H9 (cell line): ENCODE measurements at regions not wholly inside any gene's neighbourhood (a gene's known extent, or its start where the extent isn't known, plus 50 kb on each side); places are given as distances from the start of the nearest gene placed in this dataset.

ENCODE experiments used
- DNase-seq: peaks from one replicate; pipeline ENCODE4 v3.0.0-alpha.2; 2017
- H2AFZ ChIP-seq: one replicate; pipeline ENCODE4 v1.6.1; 2013; ENCODE audit warnings: mild to moderate bottlenecking, low read length, control low read depth, moderate library complexity
- H2AK5ac ChIP-seq: 2 replicates; pipeline ENCODE4 v1.6.1; 2013; ENCODE audit warnings: low read length, control low read depth, mixed read lengths; ENCODE audit not compliant: insufficient read length
- H2BK120ac ChIP-seq: one replicate; pipeline ENCODE4 v1.6.1; 2013; ENCODE audit warnings: low read depth, mild to moderate bottlenecking, low read length, control low read depth, inconsistent platforms; ENCODE audit not compliant: poor library complexity, severe bottlenecking
- H2BK12ac ChIP-seq: 2 replicates; pipeline ENCODE4 v1.6.1; 2013; ENCODE audit warnings: low read length, control low read depth, mixed read lengths, low read depth; ENCODE audit not compliant: insufficient read length
- H2BK15ac ChIP-seq: 2 replicates; pipeline ENCODE4 v1.6.1; 2013; ENCODE audit warnings: low read depth, low read length, control low read depth
- H2BK20ac ChIP-seq: one replicate; pipeline ENCODE4 v1.6.1; 2013; ENCODE audit warnings: low read depth, mild to moderate bottlenecking, low read length, control low read depth, inconsistent platforms; ENCODE audit not compliant: poor library complexity, severe bottlenecking
- H2BK5ac ChIP-seq: 2 replicates; pipeline ENCODE4 v1.6.1; 2013; ENCODE audit warnings: low read length, control low read depth, mixed read lengths; ENCODE audit not compliant: insufficient read length
- H3K14ac ChIP-seq: 2 replicates; pipeline ENCODE4 v1.6.1; 2013; ENCODE audit warnings: low read length, control low read depth; ENCODE audit not compliant: insufficient read depth
- H3K18ac ChIP-seq: 2 replicates; pipeline ENCODE4 v1.6.1; 2013; ENCODE audit warnings: low read depth, mild to moderate bottlenecking, mixed read lengths, low read length, control low read depth; ENCODE audit not compliant: insufficient read length
- H3K23ac ChIP-seq: 2 replicates; pipeline ENCODE4 v1.6.1; 2013; ENCODE audit warnings: low read length, control low read depth, mixed read lengths, low read depth; ENCODE audit not compliant: insufficient read length
- H3K23me2 ChIP-seq: 2 replicates; pipeline ENCODE4 v1.6.1; 2013; ENCODE audit warnings: low read depth, mild to moderate bottlenecking, mixed read lengths, low read length, control low read depth; ENCODE audit not compliant: insufficient read length, poor library complexity, severe bottlenecking
- H3K27ac ChIP-seq: 2 replicates; pipeline ENCODE4 v1.5.1; 2013; ENCODE audit warnings: low read length, control low read depth, mixed read lengths, low read depth; ENCODE audit not compliant: insufficient read length
- H3K27me3 ChIP-seq: 2 replicates; pipeline ENCODE4 v1.6.1; 2013; ENCODE audit warnings: low read length, control low read depth, inconsistent platforms; ENCODE audit not compliant: insufficient read depth
- H3K4ac ChIP-seq: 2 replicates; pipeline ENCODE4 v1.6.1; 2013; ENCODE audit warnings: low read depth, mild to moderate bottlenecking, control low read depth, inconsistent platforms, low read length, moderate library complexity
- H3K4me1 ChIP-seq: 2 replicates; pipeline ENCODE4 v1.6.1; 2013; ENCODE audit warnings: low read length, control low read depth, inconsistent platforms; ENCODE audit not compliant: insufficient read depth
- H3K4me2 ChIP-seq: 2 replicates; pipeline ENCODE4 v1.6.1; 2013; ENCODE audit warnings: low read length, control low read depth, mixed read lengths; ENCODE audit not compliant: insufficient read length, insufficient read depth
- H3K56ac ChIP-seq: 2 replicates; pipeline ENCODE4 v1.6.1; 2013; ENCODE audit warnings: low read depth, mild to moderate bottlenecking, mixed read lengths, low read length, control low read depth; ENCODE audit not compliant: insufficient read length
- H3K79me1 ChIP-seq: 2 replicates; pipeline ENCODE4 v1.6.1; 2013; ENCODE audit warnings: low read depth, mild to moderate bottlenecking, moderate library complexity, low read length, control low read depth, inconsistent platforms; ENCODE audit not compliant: insufficient read depth, poor library complexity, severe bottlenecking
- H3K79me2 ChIP-seq: 2 replicates; pipeline ENCODE4 v1.6.1; 2013; ENCODE audit warnings: low read length, control low read depth, inconsistent platforms; ENCODE audit not compliant: insufficient read depth
- H3K9ac ChIP-seq: 2 replicates; pipeline ENCODE4 v1.6.1; 2013; ENCODE audit warnings: low read length, control low read depth, mixed read lengths; ENCODE audit not compliant: insufficient read length; ENCODE audit errors: extremely low read depth
- H3K9me3 ChIP-seq: one replicate; pipeline ENCODE4 v1.6.1; 2013; ENCODE audit warnings: low read depth, low read length, inconsistent platforms; ENCODE audit not compliant: control insufficient read depth
- H3T11ph ChIP-seq: one replicate; pipeline ENCODE4 v1.6.1; 2013; ENCODE audit warnings: mild to moderate bottlenecking, low read length, control low read depth, inconsistent platforms
- H4K20me1 ChIP-seq: one replicate; pipeline ENCODE4 v1.6.1; 2013; ENCODE audit not compliant: control insufficient read depth, insufficient read length, insufficient read depth
- H4K5ac ChIP-seq: 2 replicates; pipeline ENCODE4 v1.6.1; 2013; ENCODE audit warnings: low read depth, mild to moderate bottlenecking, mixed read lengths, low read length, control low read depth; ENCODE audit not compliant: insufficient read length
- H4K8ac ChIP-seq: replicated peaks from 2 replicates; pipeline ENCODE4 v1.6.1; 2013; ENCODE audit warnings: low read length, control low read depth, mixed read lengths, low read depth; ENCODE audit not compliant: insufficient read length
- H4K91ac ChIP-seq: 2 replicates; pipeline ENCODE4 v1.6.1; 2013; ENCODE audit warnings: low read depth, mild to moderate bottlenecking, moderate library complexity, mixed read lengths, low read length, control low read depth; ENCODE audit not compliant: insufficient read length
- H3K27ac Mint-ChIP-seq, 3 experiments: 2 replicates in 2 of 3; 3 replicates in 1 of 3; pipeline ENCODE4 v1.8.0; 2020 to 2021; ENCODE audit warnings: mixed read lengths in 3 of 3, mild to moderate bottlenecking in 1 of 3, moderate library complexity in 1 of 3
- H3K27me3 Mint-ChIP-seq: 2 replicates; pipeline ENCODE4 v1.8.0; 2021; ENCODE audit warnings: low read depth, mild to moderate bottlenecking, moderate library complexity, mixed read lengths
- H3K36me3 Mint-ChIP-seq, 3 experiments: 2 replicates in 2 of 3; 3 replicates in 1 of 3; pipeline ENCODE4 v1.8.0; 2020 to 2021; ENCODE audit warnings: low read depth in 3 of 3, mixed read lengths in 3 of 3; ENCODE audit not compliant: insufficient read depth in 1 of 3
- H3K4me1 Mint-ChIP-seq, 2 experiments: 2 replicates each; pipeline ENCODE4 v1.8.0; 2020; ENCODE audit warnings: mixed read lengths in 2 of 2
- H3K4me3 Mint-ChIP-seq, 2 experiments: 2 replicates in 1 of 2; 3 replicates in 1 of 2; pipeline ENCODE4 v1.8.0; 2020 to 2021; ENCODE audit warnings: mild to moderate bottlenecking in 2 of 2, mixed read lengths in 2 of 2, moderate library complexity in 1 of 2
- H3K9me3 Mint-ChIP-seq, 2 experiments: 2 replicates in 1 of 2; 3 replicates in 1 of 2; pipeline ENCODE4 v1.8.0; 2020; ENCODE audit warnings: mild to moderate bottlenecking in 2 of 2, mixed read lengths in 2 of 2, moderate library complexity in 1 of 2
- WGBS: extraction: QIAGEN DNeasy Blood & Tissue Kit; methylation state at CpG from one replicate; pipeline ENCODE4 v1.1.7; 2013; ENCODE audit warnings: missing lambda C conversion rate, low lambda C conversion rate, mixed read lengths; ENCODE audit not compliant: insufficient read length; ENCODE audit errors: extremely low coverage; 5-methylcytosine and 5-hydroxymethylcytosine counted together
- TF ChIP-seq, protein P1 (sequence below): fragments of 200-600 bp; sonication (generic); conservative IDR thresholded peaks from 3 replicates; pipeline ENCODE4 v1.8.0; 2021; ENCODE audit warnings: antibody characterized with exemption, mild to moderate bottlenecking

DNA sequence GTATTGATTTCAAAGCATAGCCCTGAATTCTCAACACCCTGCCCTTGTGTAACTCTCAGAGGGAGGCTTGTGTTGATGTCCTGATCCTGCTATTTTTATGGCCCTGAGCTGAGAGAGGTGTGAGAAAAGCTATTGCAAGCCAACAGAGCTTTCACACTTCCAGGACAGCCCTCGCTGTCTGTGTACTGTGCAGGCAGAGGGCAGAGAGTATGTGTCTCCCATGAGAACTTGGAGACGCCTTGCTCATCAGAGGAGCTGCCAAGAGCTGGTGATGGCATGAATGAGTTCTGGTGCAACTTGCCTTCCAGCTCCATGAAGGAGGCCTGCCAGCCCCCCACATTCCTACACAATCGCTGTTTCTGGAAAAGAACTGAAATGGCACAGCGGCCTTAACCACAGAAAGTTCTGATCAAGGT lies 144.1 kb upstream of the AJAP1 start:
- H3K27me3 Mint-ChIP-seq, result peaks cover 16% of the 10 kb centered on the region
- H3K36me3 Mint-ChIP-seq, result no peaks in the 10 kb centered on the region
- Histone ChIP-seq H3K27ac (no peak overlapping the region), H3K79me2 (no peaks in the 10 kb centered on the region), H3K9ac (no peak overlapping the region), H2AK5ac (no peak overlapping the region), H4K91ac (no peak overlapping the region), H4K20me1 (no peaks in the 10 kb centered on the region), H3K18ac (no peak overlapping the region), H3K9me3 (no peaks in the 10 kb centered on the region), H3K56ac (no peak overlapping the region), H2BK20ac (no peak overlapping the region), H3K4ac (no peak overlapping the region), H3K27me3 (no peaks in the 10 kb centered on the region), H2BK5ac (no peak overlapping the region), H2BK12ac (no peak overlapping the region), H3K23me2 (no peaks in the 10 kb centered on the region), H2BK120ac (no peak overlapping the region), H2AFZ (no peak overlapping the region), H3K79me1 (no peaks in the 10 kb centered on the region), H4K5ac (no peak overlapping the region), H3K14ac (no peak overlapping the region), H3K23ac (no peak overlapping the region), H3K4me2 (no peak overlapping the region), H3K4me1 (no peaks in the 10 kb centered on the region), H4K8ac (no peak overlapping the region), H3T11ph (no peak overlapping the region), H2BK15ac (no peak overlapping the region)
- TF ChIP-seq, protein P1, sequence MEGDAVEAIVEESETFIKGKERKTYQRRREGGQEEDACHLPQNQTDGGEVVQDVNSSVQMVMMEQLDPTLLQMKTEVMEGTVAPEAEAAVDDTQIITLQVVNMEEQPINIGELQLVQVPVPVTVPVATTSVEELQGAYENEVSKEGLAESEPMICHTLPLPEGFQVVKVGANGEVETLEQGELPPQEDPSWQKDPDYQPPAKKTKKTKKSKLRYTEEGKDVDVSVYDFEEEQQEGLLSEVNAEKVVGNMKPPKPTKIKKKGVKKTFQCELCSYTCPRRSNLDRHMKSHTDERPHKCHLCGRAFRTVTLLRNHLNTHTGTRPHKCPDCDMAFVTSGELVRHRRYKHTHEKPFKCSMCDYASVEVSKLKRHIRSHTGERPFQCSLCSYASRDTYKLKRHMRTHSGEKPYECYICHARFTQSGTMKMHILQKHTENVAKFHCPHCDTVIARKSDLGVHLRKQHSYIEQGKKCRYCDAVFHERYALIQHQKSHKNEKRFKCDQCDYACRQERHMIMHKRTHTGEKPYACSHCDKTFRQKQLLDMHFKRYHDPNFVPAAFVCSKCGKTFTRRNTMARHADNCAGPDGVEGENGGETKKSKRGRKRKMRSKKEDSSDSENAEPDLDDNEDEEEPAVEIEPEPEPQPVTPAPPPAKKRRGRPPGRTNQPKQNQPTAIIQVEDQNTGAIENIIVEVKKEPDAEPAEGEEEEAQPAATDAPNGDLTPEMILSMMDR, result no peak
- no peak overlapping the region for H3K27ac Mint-ChIP-seq
- no peak for DNase-seq
- H3K4me1 Mint-ChIP-seq, result peaks cover 0 to 11% of the 10 kb centered on the region in 2 experiments; a peak in 3 of 4 replicates
- WGBS, result no CpG with 5 or more reads among the region's 4 CpGs
- H3K4me3 Mint-ChIP-seq, result no peak overlapping the region
- H3K9me3 Mint-ChIP-seq, result no peaks in the 10 kb centered on the region; a peak in 1 of 5 replicates
